IPS DF 19.7 (cell line): ENCODE measurements at regions not wholly inside any gene's neighbourhood (a gene's known extent, or its start where the extent isn't known, plus 50 kb on each side); places are given as distances from the start of the nearest gene placed in this dataset.
"Not testable (repeated sequence)": the region's sequence is repeated elsewhere in the genome, so short reads cannot be mapped to it uniquely, and the experiment has no call there.

Experiments
- DNase-seq: peaks from one replicate; pipeline ENCODE4 v3.0.0-alpha.2; 2013; ENCODE audit warnings: low read depth, low spot score

DNA sequence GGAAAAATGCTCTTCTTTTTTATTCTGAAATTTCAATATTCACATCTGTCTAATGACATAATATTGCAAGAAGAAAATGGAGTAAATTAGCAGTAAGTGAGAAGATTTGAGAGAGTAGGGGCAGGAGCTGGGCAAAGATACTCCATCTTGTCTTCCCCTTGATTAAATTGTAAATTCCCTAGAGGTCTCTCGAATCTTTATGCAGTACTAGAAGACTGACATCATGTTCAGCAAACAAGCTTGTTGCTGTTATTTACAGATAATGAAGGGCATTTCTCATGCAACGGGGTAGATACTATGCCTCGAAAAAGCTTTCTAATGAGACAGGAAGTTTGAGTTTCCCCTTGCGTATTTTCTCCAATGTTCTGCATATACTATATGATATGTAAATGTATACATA is 306.9 kb upstream of the PTCHD4 start:
- no peak for DNase-seq

DNA sequence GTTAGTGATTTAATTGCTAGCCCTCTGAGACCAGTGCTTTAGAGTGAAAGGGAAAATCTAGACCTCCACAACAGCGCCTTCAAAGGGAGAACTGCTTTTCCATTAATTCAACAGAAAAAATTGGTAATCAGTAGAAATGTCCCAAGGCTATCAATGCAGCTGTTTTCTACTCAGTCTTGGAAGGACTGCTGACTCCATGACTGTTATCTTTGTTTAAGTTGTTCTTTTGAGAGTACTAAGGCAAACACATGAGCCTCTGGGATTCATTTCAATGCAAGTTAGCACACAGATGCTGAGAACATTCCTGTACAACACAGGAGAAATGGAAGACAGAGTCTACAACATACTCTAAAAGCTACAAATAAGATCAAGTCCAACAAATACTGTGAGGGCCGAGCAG is 301.7 kb upstream of the PTCHD4 start:
- DNase-seq: no peak

DNA sequence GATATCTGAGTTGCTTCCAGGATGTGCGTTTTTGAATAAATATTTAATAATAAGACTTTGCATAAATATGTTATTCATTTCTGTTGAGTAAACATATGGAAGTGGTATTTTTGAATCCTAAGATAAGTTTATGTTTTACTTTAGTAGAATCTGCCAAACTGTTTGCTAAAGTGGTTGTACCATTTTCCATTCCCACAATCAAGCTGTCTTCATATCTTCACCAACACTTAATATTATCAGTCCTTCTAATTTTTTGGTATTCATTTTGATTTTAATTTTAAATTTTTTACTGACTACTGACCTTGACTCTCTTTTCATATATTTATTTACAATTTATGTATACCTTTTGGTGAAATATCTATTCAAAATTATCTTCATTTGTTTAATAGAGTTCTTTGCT is 293.9 kb upstream of the PTCHD4 start:
- no peak for DNase-seq

DNA sequence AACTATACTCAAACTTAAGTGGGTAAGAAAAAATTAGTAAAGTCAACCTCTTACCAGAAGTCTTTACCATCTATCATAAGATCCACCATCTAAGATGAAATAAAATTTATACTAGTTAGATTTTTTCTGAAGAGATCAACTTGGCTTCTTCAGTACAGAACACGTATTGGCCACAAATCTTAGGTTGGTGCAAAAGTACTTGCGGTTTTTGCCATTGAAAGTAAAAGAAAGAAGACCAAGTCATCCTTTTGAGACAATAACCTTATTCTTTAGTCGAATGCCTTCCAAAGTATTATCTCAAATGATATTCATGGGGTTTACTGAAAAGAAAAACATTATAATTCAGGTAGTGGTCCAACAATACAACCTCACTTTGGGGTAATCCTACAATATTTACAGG is 292.6 kb upstream of the PTCHD4 start:
- no peak for DNase-seq

DNA sequence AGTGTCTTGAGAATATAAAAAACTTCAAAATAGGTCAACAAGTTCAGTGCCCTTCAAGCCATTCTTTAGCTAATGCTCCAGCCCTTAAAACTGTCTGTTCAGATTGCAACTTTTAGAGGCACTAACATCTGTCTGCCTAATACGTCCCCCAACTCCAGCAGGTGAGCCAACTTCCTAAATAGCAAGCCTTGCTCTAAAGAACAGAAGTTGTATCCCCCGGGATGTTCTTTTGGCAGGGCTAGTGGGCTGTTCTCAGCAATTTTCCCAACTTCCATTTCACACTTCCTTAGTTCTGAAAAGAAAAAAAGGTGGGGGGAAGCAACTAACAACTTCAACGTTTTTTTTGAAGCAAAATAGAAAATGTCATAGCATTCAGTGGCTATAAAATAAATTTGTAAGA is 290.0 kb upstream of the PTCHD4 start:
- no peak for DNase-seq

DNA sequence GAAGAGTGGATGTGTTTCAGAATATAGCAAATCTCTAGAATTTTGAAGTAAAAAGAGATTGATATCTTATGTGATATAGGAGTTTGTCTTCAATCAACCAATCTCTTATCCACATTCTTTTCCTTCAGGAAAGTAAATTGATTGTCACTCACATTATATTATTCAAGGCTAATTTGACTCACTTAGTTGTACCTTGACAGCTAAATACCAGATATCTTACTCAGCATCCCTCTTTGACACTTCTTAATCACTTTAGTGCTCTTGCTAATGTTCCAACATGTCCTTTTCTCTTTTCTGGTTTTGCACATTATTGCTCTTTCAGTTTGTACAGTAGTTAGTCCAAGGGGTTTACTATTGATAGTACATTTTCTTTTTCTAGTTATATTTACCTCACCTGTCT is 286.9 kb upstream of the PTCHD4 start:
- no peak for DNase-seq

DNA sequence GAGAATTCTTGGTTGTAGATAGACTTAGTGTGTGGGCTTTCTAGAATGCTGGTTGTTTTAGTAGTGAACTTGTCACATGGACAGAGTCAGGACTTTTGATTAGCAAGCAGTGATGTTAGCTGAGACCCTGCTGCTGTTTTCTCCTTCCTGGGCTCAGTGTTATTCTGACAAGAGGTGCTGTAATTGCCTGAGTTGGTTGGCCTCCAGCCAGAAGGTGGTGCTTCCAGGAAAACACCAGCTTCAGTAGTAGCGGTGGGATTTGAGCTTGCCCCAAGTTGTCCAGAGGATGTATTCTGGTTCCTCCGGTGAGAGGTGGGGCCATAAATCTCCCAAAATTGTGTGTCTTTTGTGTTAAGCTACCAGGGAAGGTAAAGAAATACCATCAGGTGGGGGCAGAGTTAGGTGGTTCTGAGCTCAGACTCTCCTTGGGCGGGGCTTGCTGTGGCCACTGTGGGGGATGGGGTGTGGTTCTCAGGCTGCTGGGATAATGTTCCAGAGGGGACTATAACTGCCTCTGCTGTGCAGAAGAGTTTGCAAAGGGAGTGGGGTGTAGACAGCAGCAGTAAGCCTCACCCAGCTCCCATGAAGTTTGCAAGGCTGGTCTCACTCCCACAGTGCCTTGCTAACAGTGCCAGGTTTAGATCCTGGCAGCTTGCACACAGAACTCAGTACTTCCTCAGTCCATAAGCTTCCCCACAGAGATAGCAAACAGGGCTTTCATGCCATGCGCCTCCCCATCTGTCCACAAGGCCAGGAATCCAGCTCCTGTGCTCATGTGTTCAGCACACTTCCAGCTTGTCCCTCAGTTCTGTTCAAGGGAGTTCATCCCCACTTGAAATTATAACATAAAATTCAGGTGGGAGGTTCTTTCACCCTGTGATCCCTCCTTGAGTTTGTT is 278.4 kb upstream of the PTCHD4 start:
- DNase-seq: no peak

DNA sequence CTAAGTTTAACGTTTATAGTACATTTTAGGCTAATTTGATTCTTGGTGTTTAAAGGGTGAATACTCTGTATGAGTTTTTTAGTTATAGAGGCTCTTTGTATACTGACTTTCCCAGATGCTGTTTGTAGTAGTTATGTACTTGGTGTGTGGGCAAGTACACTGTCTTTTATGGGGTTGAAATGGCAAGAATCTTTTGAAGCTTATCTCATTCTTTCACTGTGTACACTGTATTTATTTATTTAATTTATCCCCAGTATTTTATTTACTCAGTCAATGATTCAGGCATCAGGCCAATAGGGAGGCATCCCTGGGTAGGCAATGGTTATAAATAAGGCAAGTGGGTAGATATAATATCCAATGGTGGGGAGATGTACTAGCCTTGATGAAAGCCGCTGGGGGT is 277.0 kb upstream of the PTCHD4 start:
- DNase-seq: no peak

DNA sequence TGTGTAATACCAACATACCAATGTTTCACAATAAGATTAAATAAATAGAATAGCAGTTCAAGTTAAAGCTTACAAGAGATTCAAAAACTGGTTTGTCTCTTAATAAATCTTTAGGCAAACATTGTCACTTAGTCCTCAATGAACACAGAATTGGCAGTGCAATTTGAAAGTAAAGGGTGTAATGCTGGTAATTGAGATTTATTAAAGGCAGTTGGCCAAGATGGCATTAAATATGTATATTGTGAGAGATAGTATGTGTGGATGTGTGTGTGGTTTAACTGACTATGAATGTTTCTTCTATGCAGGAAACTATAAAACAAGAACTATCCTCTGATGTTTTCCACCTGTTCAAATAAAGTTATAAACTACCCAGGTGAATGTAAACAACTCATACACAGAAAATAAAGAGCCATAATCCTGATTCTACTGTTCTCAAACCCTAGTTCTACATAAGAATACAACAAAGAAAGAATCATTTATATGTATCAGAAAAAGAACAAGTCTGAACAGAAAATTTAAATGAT is 267.9 kb upstream of the PTCHD4 start:
- no peak for DNase-seq

DNA sequence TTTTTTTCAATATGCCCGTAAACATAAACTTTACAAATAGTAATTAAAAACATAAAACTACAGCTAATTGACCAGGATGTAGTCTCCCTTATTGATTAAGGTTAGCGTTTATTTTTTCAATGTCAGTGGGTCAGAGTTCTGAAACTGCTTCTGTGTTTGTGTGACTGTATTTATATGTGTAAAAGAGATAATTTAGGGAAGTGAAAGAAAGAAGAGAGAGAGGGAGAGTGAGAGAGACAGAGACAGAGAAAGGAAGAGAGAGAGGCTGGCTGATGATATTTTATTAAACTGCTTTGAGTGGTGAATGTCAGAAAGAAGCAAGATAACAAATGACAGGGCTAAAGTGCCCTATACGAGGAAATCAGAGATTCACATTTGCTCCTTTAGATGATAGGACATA is 266.1 kb upstream of the PTCHD4 start:
- DNase-seq: no peak

DNA sequence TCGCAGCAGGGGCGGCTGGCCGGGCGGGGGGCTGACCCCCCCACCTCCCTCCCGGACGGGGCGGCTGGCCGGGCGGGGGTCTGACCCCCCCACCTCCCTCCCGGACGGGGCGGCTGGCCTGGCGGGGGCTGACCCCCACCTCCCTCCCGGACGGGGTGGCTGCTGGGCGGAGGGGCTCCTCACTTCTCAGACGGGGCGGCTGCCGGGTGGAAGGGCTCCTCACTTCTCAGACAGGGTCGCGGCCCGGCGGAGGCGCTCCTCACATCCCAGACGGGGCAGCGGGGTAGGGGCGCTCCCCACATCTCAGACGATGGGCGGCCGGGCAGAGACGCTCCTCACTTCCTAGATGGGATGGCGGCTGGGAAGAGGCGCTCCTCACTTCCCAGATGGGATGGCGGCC is 260.2 kb upstream of the PTCHD4 start:
- DNase-seq: not testable (repeated sequence)

DNA sequence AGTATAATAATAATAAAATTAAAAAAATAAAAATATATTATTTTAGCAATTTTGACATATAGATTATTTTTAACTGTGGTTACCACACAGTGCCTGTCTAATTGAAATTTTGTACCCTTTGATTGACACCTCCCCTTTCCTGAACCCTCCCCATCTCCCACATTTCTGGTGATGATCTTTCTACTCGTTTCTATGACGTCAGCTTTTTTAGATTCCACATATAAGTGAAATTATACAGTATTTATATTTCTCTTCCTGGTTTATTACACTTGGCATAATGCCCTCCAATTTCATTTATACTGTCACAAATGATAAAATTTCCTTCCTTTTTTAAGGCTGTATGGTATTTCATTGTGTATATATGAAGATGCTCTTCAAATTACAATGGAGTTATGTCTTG is 258.1 kb upstream of the PTCHD4 start:
- DNase-seq: no peak

DNA sequence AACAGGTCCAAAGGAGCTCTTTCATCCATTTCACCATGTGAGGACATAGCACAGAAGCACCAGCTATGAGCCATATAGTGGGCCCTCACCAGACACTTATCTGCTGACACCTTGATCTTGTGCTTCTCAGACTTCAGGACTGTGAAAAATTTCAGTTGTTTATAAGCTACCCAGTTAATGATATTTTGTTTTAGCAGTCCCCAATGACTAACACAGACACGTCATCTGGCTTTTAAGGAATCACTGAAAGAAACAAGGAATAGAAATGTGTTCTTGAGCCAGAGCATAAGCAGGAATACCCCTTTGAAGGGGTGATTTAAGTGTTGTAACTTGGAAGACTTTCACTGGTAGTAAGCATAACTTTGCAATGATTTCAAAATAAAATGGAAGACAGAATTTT is 214.7 kb upstream of the PTCHD4 start:
- DNase-seq: no peak

DNA sequence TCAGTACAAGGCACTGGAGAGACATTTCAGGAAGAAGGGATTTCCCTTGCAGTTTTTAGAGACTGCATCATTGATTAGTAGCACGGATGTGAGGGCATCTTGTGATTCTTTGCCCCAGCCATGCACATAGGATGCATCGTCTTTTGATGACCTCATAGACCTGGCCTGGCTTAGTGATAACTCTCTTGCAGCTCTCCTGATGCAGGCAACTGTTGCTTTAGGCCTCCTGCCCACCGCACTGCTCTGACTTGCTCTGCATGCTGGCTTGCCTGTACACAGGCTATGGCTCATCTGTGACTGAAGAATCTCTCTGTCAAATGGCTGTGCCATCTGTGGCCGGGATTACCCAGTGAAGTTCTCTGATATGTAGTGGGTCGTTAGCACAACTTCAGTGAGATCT is 207.7 kb upstream of the PTCHD4 start:
- DNase-seq: no peak

DNA sequence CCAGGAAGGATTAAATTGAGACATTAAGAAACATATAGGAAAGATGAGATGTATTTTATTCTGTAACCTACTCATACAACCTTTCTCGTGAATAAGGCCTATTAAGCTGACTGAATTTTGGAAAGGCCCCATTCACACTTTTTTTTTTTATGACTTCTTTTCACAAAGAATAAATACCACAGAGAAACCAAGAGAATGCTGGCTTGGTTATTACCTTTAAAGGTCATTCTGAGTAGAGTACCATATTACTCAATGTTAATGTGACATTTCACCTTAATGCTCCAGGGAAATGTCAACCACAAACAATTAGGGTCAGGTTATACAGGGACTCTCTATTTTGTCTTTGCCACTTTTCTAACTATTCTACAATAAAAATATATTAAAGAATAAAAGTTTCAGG is 204.9 kb upstream of the PTCHD4 start:
- no peak for DNase-seq

DNA sequence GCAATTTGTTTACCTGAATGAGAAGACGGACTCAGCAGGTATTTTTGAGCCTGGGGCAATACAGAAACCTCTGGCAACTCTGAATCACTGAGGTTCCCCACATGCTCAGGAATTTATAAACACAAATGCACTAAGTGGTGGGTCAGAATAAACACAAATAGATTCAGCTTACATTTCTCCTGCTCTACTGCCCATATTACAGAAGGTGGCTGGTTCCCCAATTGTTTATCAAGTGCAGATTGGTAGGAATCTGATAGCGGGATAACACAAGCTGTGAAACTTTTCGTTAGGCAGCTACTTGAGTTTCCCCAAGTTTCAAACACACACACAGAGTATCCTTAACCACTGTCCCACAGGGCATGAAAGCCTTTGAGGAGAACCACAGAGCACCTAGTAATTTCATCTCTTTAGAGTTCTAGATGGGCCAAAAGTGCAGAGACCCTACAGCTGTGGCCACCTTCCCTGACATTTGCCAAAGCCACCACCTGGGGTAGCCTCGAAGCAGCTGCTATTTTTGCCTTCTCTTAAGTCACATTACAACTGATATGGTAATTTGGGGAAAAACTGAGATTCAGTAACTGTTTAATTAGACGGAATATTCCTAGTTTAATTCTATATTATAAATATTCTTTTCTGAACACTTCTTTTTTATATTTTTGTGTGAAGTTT is 204.2 kb upstream of the PTCHD4 start:
- DNase-seq: no peak

DNA sequence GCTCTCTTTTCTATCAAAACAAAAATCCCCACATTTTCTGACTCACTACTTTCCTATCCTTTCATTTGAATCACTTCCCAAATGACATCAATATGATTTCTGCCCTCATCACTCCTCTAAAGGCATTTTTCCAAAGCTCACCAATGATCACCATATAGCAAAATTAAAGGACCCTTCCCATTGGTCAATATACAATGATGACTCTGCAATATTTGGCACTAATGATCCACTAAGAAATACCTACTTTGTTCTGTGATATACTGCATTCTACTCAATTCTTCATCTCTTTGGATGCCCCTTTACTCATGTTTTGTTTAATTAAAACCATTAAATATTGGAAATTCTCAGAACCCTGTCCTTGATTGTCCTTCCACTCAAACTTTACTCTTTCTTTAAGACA is 200.3 kb upstream of the PTCHD4 start:
- no peak for DNase-seq

DNA sequence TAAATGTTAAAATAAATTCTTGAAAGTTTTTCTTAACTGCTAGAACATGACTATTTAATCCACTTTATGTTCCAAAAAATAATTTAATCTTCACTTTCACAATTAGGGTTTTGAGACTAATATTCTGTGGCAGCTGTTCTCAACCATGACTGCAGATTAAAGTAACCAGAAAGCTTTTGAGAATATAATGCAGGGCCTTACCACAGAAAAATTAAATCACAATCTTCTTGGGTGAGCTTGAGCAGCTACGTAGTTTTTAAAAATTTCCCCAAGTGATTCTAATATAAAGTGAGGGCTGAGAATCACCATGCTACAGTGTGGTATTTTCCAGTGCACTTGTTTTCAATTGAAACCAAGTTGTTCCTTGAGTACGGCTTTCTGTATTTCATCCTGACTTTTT is 196.6 kb upstream of the PTCHD4 start:
- DNase-seq: no peak

DNA sequence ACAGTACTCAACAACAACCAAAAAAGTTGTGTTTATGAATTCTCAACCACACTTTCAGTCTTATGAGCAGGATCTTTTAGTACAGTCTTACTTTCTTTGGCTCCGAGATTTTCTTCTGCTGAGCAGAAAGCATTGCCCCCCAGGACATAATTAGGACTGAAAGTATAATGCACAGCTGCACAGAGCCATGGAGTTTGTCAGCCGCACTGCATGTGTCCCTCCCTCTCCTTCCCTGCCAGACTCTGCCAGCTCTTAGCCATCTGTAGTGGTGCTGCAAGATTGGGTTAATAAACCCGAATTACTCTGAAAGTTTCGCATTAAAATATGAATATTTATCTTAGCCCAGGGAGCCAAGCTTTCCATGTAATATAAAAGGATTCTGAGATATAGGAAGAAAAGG is 179.6 kb upstream of the PTCHD4 start:
- no peak for DNase-seq

DNA sequence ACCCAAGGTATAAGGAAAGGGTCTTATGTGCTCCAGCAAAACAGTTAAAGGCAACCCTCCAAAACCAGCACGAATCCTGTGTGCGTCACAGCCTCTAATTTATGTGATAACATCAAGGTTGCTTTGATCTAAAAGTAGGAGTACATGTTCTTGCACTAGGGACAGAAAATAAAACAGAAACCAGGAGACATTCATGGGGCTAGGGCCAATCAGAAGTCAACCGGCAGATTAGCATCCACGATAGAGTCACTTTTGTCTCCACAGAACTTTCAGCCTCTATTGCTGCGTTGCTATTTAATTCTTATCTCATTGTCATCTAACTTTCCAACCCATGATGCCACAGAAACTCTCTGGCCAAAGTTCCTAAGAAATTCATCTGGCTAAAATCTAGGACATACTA is 178.8 kb upstream of the PTCHD4 start:
- DNase-seq: no peak

DNA sequence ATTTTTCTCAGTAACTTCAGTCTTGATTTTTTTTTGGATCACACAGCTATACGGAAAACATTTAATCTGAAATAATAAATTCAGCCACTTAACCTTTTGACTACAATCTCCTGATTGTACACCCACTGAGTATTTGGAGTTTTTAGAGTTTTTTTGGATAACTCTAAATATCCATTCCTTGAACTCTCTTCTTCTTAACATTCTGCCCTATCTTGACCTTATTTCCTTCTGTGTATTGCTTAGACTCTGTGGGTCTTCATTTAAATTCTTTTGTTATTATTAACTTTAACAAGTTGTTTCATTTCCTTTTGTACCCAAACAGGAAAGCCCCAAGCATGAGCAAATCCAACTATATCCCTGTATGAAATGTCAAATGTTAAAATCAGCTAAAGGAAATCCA is 170.2 kb upstream of the PTCHD4 start:
- no peak for DNase-seq

DNA sequence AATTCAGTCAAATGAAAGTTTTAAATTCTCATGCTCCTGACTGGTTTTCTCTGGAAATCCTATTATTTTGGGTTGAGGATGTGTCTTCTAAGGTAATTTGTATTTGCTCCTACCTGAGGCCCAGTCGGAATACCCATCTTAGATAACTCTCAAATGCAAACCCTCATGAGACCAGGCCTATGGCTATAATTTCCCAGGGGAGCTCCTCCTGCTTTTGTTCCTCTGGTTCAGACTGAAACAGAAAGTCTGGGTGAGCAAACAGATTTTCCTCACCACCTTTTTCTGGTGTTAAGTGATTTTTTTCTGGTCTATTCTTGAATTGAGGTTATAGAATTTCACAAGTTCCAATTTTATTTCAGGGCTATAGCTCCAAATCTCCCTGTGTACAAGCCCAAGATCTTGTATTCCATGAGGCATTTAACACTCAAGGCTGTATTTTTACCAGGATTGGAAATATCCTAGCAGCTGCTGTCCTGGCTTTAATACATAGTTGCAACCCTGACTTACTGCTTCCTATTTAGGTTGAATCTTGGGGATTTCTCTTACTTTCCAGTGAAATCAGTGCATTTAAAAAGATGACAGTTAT is 169.1 kb upstream of the PTCHD4 start:
- no peak for DNase-seq

DNA sequence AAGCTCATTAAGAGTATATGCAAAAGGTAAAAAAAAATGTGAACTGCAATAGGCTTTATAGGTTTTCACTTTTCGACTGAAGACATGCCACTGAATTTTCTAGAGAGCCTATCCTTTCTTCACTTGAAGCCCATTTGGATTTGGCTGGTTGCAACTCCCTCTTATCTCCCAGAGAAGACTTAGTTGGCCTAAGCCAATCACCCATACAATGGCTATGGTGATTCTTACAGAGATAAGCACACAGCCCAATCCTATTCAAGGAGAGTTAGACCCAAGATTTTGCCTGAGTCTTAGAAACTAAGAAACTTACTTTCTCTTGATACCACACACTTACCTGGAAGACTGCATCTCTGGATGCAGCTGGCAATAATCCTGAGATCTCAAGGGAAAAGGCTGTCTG is 167.3 kb upstream of the PTCHD4 start:
- no peak for DNase-seq
